Kidney epithelial cell (primary cell): ENCODE measurements at regions not wholly inside any gene's neighbourhood (a gene's known extent, or its start where the extent isn't known, plus 50 kb on each side); places are given as distances from the start of the nearest gene placed in this dataset.
A peak's percentile ranks its signal among the peaks of the same experiment; 100 is the strongest.

ENCODE experiments used
- DNase-seq: peaks from one replicate; pipeline ENCODE4 v3.0.0-alpha.2; 2010; ENCODE audit warnings: low read depth
- H3K27me3 ChIP-seq: 2 replicates; pipeline ENCODE4 v1.6.0; 2011; ENCODE audit warnings: low read length; ENCODE audit not compliant: control insufficient read depth, insufficient read depth
- H3K36me3 ChIP-seq: 2 replicates; pipeline ENCODE4 v1.5.1; 2011; ENCODE audit warnings: low read length; ENCODE audit not compliant: control insufficient read depth, insufficient read depth
- H3K4me3 ChIP-seq: 2 replicates; pipeline ENCODE4 v1.5.1; 2011; ENCODE audit warnings: low read depth, mild to moderate bottlenecking, control low read depth, low read length
- CTCF ChIP-seq: IDR thresholded peaks from 2 replicates; pipeline ENCODE4 v1.5.1; 2011; ENCODE audit warnings: mild to moderate bottlenecking, moderate library complexity, low read length, control low read depth, inconsistent platforms; ENCODE audit not compliant: insufficient read depth, poor library complexity, severe bottlenecking

GRCh38 chr3:106590216-106590615 lies 721.4 kb upstream of the CBLB start:
- no peak for DNase-seq
- H3K36me3 ChIP-seq, result no peaks in the 10 kb centered on the region
- no peak overlapping the region for H3K4me3 ChIP-seq
- TF ChIP-seq CTCF, result no peak
- H3K27me3 ChIP-seq, result no peaks in the 10 kb centered on the region

DNA sequence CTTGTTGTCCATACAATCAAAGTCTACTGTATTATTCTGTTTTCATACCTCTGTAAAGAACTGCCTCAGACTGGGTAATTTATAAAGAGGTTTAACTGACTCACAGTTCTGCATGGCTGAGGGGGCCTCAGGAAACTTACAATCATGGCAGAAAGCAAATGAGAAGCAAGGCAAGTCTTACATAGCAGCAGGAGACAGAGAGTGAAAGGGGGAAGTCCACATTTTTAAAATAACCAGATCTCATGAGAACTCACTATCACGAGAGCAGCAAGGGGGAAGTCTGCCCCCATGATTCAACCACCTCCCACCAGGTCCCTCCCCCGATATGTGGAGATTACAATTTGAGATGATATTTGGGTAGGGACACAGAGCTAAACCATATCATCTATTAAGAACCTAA lies 724.6 kb upstream of the CBLB start:
- TF ChIP-seq CTCF, result no peak
- no peak for DNase-seq
- no peaks in the 10 kb centered on the region for H3K27me3 ChIP-seq
- H3K4me3 ChIP-seq, result no peak overlapping the region
- H3K36me3 ChIP-seq, result no peaks in the 10 kb centered on the region

DNA sequence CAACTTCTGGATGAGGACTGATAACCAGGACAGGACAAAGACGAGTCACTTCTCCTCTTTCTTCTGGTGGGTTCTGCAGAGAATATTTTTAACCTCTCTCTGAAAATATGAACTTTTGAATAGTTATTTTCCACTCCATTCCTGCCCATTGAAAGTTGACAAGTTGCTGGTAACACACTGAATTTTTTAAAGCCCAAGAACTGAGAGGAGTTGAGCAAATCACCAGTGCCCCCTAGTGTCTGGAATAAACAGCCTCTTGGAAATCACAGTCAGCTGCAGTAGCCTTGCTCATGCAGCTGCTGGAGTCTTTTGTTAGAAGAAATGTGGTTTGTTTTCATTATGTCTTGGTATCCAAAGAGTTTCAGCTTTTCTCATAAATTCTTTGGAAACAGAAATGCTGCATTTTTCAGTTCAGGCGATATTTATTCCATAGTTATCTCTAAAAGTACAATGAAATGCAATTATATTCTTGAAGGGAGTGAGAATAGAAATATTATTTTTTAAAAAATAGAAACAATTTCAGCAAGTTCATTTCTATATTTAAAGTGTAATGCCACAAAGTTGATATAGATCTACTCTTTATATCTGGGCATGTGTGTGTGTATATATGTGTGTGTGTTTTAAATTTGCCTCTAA lies 741.0 kb upstream of the CBLB start:
- peak; percentile 63 for DNase-seq
- TF ChIP-seq CTCF, result peak; percentile 76

DNA sequence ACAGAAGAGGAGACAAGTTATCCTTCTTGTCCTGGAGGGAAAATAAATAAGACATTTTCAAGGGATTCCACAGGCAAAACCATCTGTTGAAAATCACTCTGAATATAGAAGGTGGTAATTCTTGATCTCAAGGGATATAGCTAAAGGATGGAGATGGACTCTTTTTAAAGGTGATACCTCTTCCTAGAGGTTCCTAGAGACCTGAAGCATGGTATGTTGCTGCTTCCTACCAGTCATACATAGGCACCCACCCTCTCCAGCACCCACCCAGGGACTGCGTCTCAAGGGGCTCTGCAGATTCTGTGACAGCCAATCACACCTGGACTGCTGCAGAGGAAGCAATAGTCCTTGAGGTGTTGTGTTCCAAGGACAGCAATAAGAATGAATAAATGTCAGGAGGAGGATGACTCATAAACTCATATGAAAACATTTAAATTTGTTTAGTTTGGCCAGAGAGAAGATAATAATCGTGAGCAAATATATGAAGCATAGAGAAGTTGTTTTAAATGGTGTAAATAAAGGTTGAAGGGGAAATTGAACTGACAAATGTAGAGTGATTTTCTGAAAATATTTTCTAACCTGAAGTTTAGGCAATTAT lies 741.6 kb upstream of the CBLB start:
- DNase-seq, result no peak
- H3K4me3 ChIP-seq, result no peak overlapping the region
- TF ChIP-seq CTCF, result no peak

More for the DNA sequence above, 741.0 kb upstream of the CBLB start:
- Histone ChIP-seq H3K36me3 (no peaks in the 10 kb centered on the region), H3K27me3 (no peaks in the 10 kb centered on the region), H3K4me3 (no peak overlapping the region)

DNA sequence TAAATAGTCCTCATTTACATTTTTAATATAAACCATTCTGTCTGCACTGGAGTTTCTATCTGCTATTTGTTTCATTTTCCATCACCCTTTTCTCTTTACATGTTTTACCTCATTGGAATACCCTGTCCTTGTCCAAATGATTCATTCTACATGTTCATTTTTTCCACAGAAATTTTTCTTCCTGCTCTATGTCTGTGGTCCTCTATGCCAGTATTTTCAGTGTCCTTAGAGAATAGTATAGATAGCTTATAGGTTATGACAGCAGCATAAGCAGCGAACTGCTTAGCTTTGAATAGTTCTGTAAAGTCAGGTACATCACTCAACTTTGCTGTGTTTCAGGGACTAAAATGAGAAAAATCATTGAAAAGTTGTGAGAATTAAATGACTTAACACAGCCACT lies 742.3 kb upstream of the CBLB start:
- TF ChIP-seq CTCF, result no peak
- no peak for DNase-seq
- Histone ChIP-seq H3K4me3 (no peak overlapping the region), H3K27me3 (no peaks in the 10 kb centered on the region), H3K36me3 (no peaks in the 10 kb centered on the region)

More for the DNA sequence above, 741.6 kb upstream of the CBLB start:
- no peaks in the 10 kb centered on the region for H3K36me3 ChIP-seq
- H3K27me3 ChIP-seq, result no peaks in the 10 kb centered on the region

DNA sequence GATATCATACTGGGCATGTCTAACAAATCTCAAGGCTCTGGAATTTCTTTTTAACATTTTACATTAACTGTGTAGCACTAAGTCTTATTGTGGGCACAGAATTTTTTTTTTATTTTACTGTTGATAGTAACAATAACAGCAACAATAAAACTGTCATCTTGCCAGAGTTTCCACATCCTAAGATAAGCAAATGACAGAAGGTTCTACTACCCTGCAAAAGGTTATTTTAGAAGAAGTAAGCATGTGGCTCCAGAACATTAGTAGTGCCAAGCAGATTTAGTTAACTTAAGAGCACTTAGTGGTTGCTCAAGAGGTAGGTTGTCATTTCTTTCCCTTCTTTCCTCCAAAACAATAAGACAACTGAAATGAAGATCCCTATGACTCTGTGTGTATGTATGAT lies 743.0 kb upstream of the CBLB start:
- no peak for TF ChIP-seq CTCF
- DNase-seq, result no peak
- H3K27me3 ChIP-seq, result no peaks in the 10 kb centered on the region
- H3K36me3 ChIP-seq, result no peaks in the 10 kb centered on the region
- H3K4me3 ChIP-seq, result no peak overlapping the region
